ENCODE measurements at regions not wholly inside any gene's neighbourhood (a gene's known extent, or its start where the extent isn't known, plus 50 kb on each side); places are given as distances from the start of the nearest gene placed in this dataset.

GRCh38 chr20:39155971-39156370 is 193.8 kb downstream of the DHX35 start:
- Histone ChIP-seq H2AK5ac (ENCODE audit: low read depth, low read length) (no peak overlapping the region), H2BK120ac (ENCODE audit: low read depth, low read length) (no peak overlapping the region), H3K79me1 (ENCODE audit: low read depth, low read length) (no peaks in the 10 kb centered on the region), H3K18ac (ENCODE audit: low read length) (no peak overlapping the region), H2BK12ac (ENCODE audit: low read length) (no peak overlapping the region), H2AFZ (ENCODE audit: low read length) (no peak overlapping the region), H3K9me3 (replicated peaks in 1 of 2; ENCODE audit: control insufficient read depth in 2 of 2, insufficient read depth in 1 of 2, low read depth in 1 of 2, low read length in 2 of 2) (no peaks in the 10 kb centered on the region), H3K27ac (replicated peaks; ENCODE audit: low read length) (no peak overlapping the region), H2BK15ac (ENCODE audit: low read length) (no peak overlapping the region), H3K9ac (ENCODE audit: low read depth, low read length, poor library complexity) (no peak overlapping the region), H3K4ac (ENCODE audit: low read length) (no peak overlapping the region), H3K23ac (ENCODE audit: low read depth, low read length, poor library complexity) (no peak overlapping the region), H4K8ac (ENCODE audit: low read depth, low read length) (no peak overlapping the region), H4K91ac (ENCODE audit: low read depth, low read length, poor library complexity) (no peak overlapping the region), H3K14ac (ENCODE audit: low read length) (no peak overlapping the region), H3K36me3 (replicated peaks in 1 of 2; ENCODE audit: control insufficient read depth in 2 of 2, insufficient read depth in 2 of 2, low read length in 2 of 2) (no peaks in the 10 kb centered on the region), H3K4me1 (ENCODE audit: control insufficient read depth in 2 of 2, insufficient read depth in 1 of 2, low read depth in 1 of 2, low read length in 2 of 2) (no peaks in the 10 kb centered on the region), H2BK5ac (ENCODE audit: low read length) (no peak overlapping the region), H3K27me3 (ENCODE audit: control insufficient read depth in 3 of 3, insufficient read depth in 3 of 3, low read depth in 1 of 3, low read length in 3 of 3) (peaks cover 0 to 4% (median 0%) of the 10 kb centered on the region in 3 experiments), H3K4me2 (ENCODE audit: insufficient read depth, low read length, poor library complexity, severe bottlenecking) (no peak overlapping the region), H3K4me3 (ENCODE audit: low read length in 2 of 2) (no peak overlapping the region)
- WGBS, 2 donors (ENCODE audit: extremely low coverage in 2 of 2, insufficient read length in 2 of 2, insufficient replicate concordance in 1 of 2) = no CpG with 5 or more reads among the region's 12 CpGs
- no peak for DNase-seq (ENCODE audit: low spot score)

- Histone ChIP-seq H3K9ac (ENCODE audit: low read depth, low read length, poor library complexity) (no peak overlapping the region), H3K27me3 (ENCODE audit: control insufficient read depth in 3 of 3, insufficient read depth in 3 of 3, low read depth in 1 of 3, low read length in 3 of 3) (peaks cover 0 to 4% (median 0%) of the 10 kb centered on the region in 3 experiments), H3K36me3 (replicated peaks in 1 of 2; ENCODE audit: control insufficient read depth in 2 of 2, insufficient read depth in 2 of 2, low read length in 2 of 2) (no peaks in the 10 kb centered on the region), H2AK5ac (ENCODE audit: low read depth, low read length) (no peak overlapping the region), H3K18ac (ENCODE audit: low read length) (no peak overlapping the region), H2BK12ac (ENCODE audit: low read length) (no peak overlapping the region), H3K4me2 (ENCODE audit: insufficient read depth, low read length, poor library complexity, severe bottlenecking) (no peak overlapping the region), H2BK15ac (ENCODE audit: low read length) (no peak overlapping the region), H3K79me1 (ENCODE audit: low read depth, low read length) (no peaks in the 10 kb centered on the region), H2BK5ac (ENCODE audit: low read length) (no peak overlapping the region), H2BK120ac (ENCODE audit: low read depth, low read length) (no peak overlapping the region), H3K4ac (ENCODE audit: low read length) (no peak overlapping the region), H3K23ac (ENCODE audit: low read depth, low read length, poor library complexity) (no peak overlapping the region), H3K4me3 (ENCODE audit: low read length in 2 of 2) (no peak overlapping the region), H3K9me3 (replicated peaks in 1 of 2; ENCODE audit: control insufficient read depth in 2 of 2, insufficient read depth in 1 of 2, low read depth in 1 of 2, low read length in 2 of 2) (no peaks in the 10 kb centered on the region), H4K8ac (ENCODE audit: low read depth, low read length) (no peak overlapping the region), H4K91ac (ENCODE audit: low read depth, low read length, poor library complexity) (no peak overlapping the region), H3K4me1 (ENCODE audit: control insufficient read depth in 2 of 2, insufficient read depth in 1 of 2, low read depth in 1 of 2, low read length in 2 of 2) (no peaks in the 10 kb centered on the region), H3K27ac (replicated peaks; ENCODE audit: low read length) (no peak overlapping the region), H3K14ac (ENCODE audit: low read length) (no peak overlapping the region), H2AFZ (ENCODE audit: low read length) (no peak overlapping the region)
- no CpG with 5 or more reads among the region's 1 CpG for WGBS, 2 donors (ENCODE audit: extremely low coverage in 2 of 2, insufficient read length in 2 of 2, insufficient replicate concordance in 1 of 2)
- DNase-seq (ENCODE audit: low spot score) = no peak
Measured at GRCh38 chr20:39152742-39153141, 190.6 kb downstream of the DHX35 start.

- no peak overlapping the region for H3K14ac ChIP-seq (ENCODE audit: low read length)
- no peaks in the 10 kb centered on the region for H3K4me1 ChIP-seq (ENCODE audit: control insufficient read depth in 2 of 2, insufficient read depth in 1 of 2, low read depth in 1 of 2, low read length in 2 of 2)
- no peak overlapping the region for H3K18ac ChIP-seq (ENCODE audit: low read length)
- H3K4me2 ChIP-seq (ENCODE audit: insufficient read depth, low read length, poor library complexity, severe bottlenecking) = no peak overlapping the region
- H2AFZ ChIP-seq (ENCODE audit: low read length) = no peak overlapping the region
- H3K79me1 ChIP-seq (ENCODE audit: low read depth, low read length) = no peaks in the 10 kb centered on the region
- no peak overlapping the region for H2BK15ac ChIP-seq (ENCODE audit: low read length)
- H3K36me3 ChIP-seq (replicated peaks in 1 of 2; ENCODE audit: control insufficient read depth in 2 of 2, insufficient read depth in 2 of 2, low read length in 2 of 2) = no peaks in the 10 kb centered on the region
- H2BK5ac ChIP-seq (ENCODE audit: low read length) = no peak overlapping the region
- peaks cover 0 to under 1% (median 0%) of the 10 kb centered on the region in 3 experiments for H3K27me3 ChIP-seq (ENCODE audit: control insufficient read depth in 3 of 3, insufficient read depth in 3 of 3, low read depth in 1 of 3, low read length in 3 of 3)
- H2BK12ac ChIP-seq (ENCODE audit: low read length) = no peak overlapping the region
- H3K23ac ChIP-seq (ENCODE audit: low read depth, low read length, poor library complexity) = no peak overlapping the region
- no peak overlapping the region for H3K4me3 ChIP-seq (ENCODE audit: low read length in 2 of 2)
- no peak overlapping the region for H3K27ac ChIP-seq (replicated peaks; ENCODE audit: low read length)
- no peak overlapping the region for H2BK120ac ChIP-seq (ENCODE audit: low read depth, low read length)
- WGBS, 2 donors (ENCODE audit: extremely low coverage in 2 of 2, insufficient read length in 2 of 2, insufficient replicate concordance in 1 of 2) = no CpG with 5 or more reads among the region's 4 CpGs
- no peak overlapping the region for H3K4ac ChIP-seq (ENCODE audit: low read length)
- no peaks in the 10 kb centered on the region for H3K9me3 ChIP-seq (replicated peaks in 1 of 2; ENCODE audit: control insufficient read depth in 2 of 2, insufficient read depth in 1 of 2, low read depth in 1 of 2, low read length in 2 of 2)
- H2AK5ac ChIP-seq (ENCODE audit: low read depth, low read length) = no peak overlapping the region
- H3K9ac ChIP-seq (ENCODE audit: low read depth, low read length, poor library complexity) = no peak overlapping the region
- H4K8ac ChIP-seq (ENCODE audit: low read depth, low read length) = no peak overlapping the region
- no peak overlapping the region for H4K91ac ChIP-seq (ENCODE audit: low read depth, low read length, poor library complexity)
- no peak for DNase-seq (ENCODE audit: low spot score)
Measured at GRCh38 chr20:39152126-39152525, 190.0 kb downstream of the DHX35 start.

- Histone ChIP-seq H3K23ac (ENCODE audit: low read depth, low read length, poor library complexity) (no peak overlapping the region), H2BK12ac (ENCODE audit: low read length) (no peak overlapping the region), H3K4me3 (ENCODE audit: low read length in 2 of 2) (no peak overlapping the region), H2AK5ac (ENCODE audit: low read depth, low read length) (no peak overlapping the region), H2AFZ (ENCODE audit: low read length) (no peak overlapping the region), H3K27ac (replicated peaks; ENCODE audit: low read length) (no peak overlapping the region), H3K79me1 (ENCODE audit: low read depth, low read length) (no peaks in the 10 kb centered on the region), H4K91ac (ENCODE audit: low read depth, low read length, poor library complexity) (no peak overlapping the region), H3K18ac (ENCODE audit: low read length) (no peak overlapping the region), H3K4me2 (ENCODE audit: insufficient read depth, low read length, poor library complexity, severe bottlenecking) (no peak overlapping the region), H2BK15ac (ENCODE audit: low read length) (no peak overlapping the region), H3K4ac (ENCODE audit: low read length) (no peak overlapping the region), H3K14ac (ENCODE audit: low read length) (no peak overlapping the region), H2BK120ac (ENCODE audit: low read depth, low read length) (no peak overlapping the region), H3K36me3 (replicated peaks in 1 of 2; ENCODE audit: control insufficient read depth in 2 of 2, insufficient read depth in 2 of 2, low read length in 2 of 2) (no peaks in the 10 kb centered on the region), H3K27me3 (ENCODE audit: control insufficient read depth in 3 of 3, insufficient read depth in 3 of 3, low read depth in 1 of 3, low read length in 3 of 3) (no peaks in the 10 kb centered on the region), H3K4me1 (ENCODE audit: control insufficient read depth in 2 of 2, insufficient read depth in 1 of 2, low read depth in 1 of 2, low read length in 2 of 2) (peaks cover 0 to 7% of the 10 kb centered on the region in 2 donors), H3K9ac (ENCODE audit: low read depth, low read length, poor library complexity) (no peak overlapping the region), H4K8ac (ENCODE audit: low read depth, low read length) (no peak overlapping the region), H3K9me3 (replicated peaks in 1 of 2; ENCODE audit: control insufficient read depth in 2 of 2, insufficient read depth in 1 of 2, low read depth in 1 of 2, low read length in 2 of 2) (no peaks in the 10 kb centered on the region), H2BK5ac (ENCODE audit: low read length) (no peak overlapping the region)
- DNase-seq (ENCODE audit: low spot score) = no peak
- WGBS, 2 donors (ENCODE audit: extremely low coverage in 2 of 2, insufficient read length in 2 of 2, insufficient replicate concordance in 1 of 2) = no CpG with 5 or more reads among the region's 13 CpGs
Measured at GRCh38 chr20:39150501-39150900, 188.4 kb downstream of the DHX35 start.

Data from neuronal stem cell (in vitro differentiated cells).